NAMALWA (cell line): ENCODE measurements at regions not wholly inside any gene's neighbourhood (a gene's known extent, or its start where the extent isn't known, plus 50 kb on each side); places are given as distances from the start of the nearest gene placed in this dataset.
"Not testable (repeated sequence)": the region's sequence is repeated elsewhere in the genome, so short reads cannot be mapped to it uniquely, and the experiment has no call there.

Experiments used
- DNase-seq: peaks from one replicate; pipeline ENCODE4 v3.0.0-alpha.2; 2015; ENCODE audit warnings: low spot score

DNA sequence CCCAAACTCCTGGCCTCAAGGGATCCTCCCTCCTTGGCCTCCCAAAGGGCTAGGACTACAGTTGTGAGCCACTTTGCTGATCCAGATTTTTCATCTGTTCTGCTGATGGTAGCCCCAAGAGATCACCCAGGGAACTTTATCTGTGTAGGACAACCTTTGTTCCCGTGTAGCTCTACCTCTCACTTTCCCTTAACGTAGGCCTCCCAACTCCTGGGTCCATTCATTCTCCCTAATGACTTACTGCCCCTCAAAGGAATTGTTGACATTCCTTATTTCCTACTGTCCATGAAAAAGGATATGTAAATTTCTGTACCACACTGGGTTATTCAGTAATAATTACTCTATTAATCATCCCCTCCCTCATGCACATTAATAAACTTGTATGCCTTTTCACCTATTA lies 51.0 kb upstream of the PHF24 start:
- DNase-seq: no peak

DNA sequence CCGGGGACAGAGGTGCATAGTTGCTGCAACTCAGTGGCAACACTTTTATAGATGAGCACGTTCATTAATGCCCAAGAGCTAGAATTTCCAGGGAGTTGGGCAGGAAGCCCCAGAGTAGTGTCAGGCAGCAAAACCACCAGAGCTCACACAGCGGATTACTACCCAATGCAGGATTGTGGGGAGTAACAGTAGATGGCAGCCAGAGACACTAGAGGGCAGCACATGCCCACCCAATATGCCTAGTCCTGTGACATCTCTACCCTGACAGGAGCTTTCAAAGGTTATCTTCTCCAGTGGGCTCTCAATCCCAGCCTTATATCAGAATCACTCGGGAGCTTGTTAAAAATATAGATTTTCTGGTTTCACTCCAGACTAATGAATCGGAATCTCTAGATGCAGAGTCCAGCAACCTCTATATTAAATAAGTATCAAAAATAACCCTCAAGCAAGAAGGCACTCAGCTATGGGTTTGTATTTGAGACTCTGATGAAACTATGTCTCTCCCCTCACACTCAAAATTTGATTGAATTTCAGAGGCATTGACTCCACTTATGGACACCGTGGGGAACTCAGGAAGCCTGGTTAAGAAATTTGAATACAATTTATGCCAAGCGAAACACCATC lies 58.4 kb upstream of the PHF24 start:
- peak; percentile 84 for DNase-seq

DNA sequence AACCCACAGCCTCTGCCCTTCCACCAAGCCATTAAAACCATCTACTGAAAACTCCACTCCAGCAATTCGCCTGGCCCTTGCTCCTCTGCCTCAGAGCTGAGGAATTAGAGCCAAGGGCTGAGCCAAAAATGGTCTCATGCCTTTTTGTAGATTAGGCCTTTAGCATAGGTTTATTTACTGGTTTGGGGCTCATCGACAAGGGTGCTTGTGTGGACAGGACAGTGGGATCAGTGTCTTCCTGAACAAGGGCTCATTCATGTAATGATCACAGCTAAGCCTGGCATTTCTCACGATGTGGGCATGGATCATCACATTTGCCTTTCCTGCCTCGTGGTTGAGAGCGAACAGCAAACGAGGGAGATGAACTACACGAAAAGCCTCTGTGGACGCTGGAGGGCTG lies 59.2 kb upstream of the PHF24 start:
- no peak for DNase-seq

DNA sequence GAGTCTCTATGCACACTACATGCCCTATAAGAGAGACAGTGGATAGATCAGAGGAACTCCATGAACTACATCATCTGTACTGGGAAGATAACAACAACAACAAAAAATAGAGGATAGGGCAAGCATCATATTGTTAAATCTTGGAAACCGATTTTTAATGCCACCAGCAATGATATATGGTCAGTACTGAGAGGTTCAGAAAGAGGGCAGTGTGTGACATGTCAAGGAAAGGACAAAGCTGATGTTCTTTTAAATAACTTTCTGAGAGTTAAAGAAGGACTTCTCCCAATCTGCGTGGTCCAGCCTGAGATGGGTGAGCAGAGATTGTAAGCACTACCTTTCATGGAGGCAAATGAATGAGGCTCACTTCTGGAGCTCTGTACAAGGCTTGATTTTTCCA lies 62.0 kb upstream of the PHF24 start:
- DNase-seq: peak; percentile 8

DNA sequence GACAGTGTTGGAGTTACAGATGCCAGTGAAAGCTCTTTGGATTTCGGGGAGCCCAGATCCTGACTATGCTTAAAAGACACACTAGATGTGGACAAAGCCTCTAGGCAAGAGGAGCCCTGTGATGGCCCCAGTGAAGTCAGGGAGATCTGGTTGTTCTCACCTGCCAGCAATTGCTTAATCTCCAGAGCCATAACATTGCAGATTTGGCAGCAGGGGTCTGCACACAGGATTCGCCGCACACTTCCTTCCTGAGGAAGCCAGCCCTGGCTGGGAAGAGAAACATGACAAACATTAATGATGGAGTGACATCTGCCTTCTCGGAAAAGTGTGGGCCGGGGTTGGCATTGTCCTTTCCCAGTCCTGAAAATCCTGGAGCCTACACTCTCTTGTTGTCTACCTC lies 65.2 kb upstream of the PHF24 start:
- no peak for DNase-seq

DNA sequence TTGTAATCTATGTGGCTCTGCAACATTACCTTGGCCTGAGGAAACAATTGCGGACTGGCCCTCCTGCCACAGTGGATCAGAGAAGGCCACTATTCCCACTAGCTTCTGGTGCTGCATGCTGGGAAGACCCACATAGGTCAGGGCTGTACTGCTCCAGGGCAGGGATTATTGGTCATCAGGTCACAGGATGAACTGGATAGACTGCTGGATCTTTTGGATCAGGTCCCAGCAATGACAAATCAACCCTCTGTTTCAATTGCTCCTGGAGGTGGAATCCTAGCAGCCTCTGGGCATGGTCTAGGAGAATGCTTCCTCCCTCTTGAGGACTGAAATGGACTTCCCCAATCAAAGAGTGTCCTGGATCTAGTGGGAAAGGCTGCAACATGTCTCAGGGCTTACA lies 66.7 kb upstream of the PHF24 start:
- no peak for DNase-seq

DNA sequence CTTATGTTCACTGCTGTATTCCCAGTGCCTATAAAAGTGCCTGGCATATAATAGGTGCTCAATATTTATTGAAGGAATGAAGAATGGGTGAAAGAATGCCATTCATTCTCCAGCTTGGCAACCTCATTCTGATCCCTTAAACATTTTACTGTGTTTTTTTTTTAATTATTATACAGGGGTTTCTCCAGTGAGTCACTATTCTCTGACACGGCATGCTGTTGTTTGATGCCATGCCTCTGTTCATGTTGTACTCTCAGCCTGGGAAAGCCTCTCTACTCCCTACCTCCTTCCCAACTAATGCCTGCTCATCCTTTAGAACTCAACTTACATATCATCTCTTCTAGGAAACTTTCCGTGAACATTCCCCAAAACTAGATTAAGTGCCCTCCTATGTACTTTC lies 70.2 kb upstream of the PHF24 start:
- no peak for DNase-seq

DNA sequence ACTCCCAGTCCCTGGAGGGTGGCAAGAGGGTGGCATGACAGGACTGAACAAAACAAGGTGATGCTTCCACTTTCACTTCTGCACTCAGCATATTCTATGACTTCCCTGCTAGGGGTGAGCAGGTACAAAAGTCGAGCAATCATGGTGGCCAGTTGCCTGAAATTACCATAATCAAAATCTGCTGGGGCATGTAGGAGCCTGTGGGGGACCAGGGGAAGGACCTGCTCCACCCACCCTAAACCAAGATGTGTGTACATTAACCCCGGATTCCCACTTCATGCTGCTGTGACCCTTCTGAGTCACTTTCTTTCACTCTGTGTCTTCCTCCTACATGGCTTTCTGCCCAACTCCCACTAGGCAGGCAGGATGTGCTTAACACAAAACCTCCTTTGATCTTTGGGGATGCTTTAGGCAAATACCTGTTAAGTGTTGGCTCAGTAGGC lies 73.3 kb upstream of the PHF24 start:
- no peak for DNase-seq

DNA sequence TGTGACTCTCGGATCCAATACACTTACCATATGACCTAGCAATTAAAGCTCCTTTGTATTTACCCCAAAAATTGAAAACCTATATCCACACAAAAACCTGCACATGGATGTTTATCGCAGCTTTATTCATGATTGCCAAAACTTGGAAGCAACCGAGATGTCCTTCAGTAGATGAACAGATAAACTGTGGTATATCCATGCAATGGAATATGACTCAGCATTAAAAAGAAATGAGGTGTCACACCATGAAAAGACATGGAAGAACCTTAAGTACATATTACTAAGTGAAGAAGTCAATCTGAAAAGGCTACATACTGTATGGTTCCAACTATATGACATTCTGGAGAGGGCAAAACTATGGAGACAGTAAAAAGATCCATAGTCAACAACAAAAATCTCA lies 82.0 kb upstream of the PHF24 start:
- no peak for DNase-seq

DNA sequence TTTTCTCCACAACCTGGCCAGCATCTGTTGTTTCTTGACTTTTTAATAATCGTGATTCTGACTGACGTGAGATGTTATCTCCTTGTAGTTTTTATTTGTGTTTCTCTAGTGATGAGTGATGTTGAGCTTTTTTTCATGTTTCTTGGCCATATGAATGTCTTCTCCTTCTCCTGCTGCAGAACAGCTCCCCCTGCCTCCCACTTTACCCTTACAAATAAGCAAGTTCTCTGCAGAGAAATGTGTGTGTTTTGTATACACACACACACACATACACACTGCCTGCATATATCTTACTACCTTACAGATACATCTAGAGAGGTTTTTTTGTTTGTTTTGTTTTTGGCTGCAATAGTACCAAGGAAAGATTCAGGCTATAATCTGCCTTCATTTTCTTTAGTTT lies 88.7 kb upstream of the PHF24 start:
- DNase-seq: peak; percentile 20

DNA sequence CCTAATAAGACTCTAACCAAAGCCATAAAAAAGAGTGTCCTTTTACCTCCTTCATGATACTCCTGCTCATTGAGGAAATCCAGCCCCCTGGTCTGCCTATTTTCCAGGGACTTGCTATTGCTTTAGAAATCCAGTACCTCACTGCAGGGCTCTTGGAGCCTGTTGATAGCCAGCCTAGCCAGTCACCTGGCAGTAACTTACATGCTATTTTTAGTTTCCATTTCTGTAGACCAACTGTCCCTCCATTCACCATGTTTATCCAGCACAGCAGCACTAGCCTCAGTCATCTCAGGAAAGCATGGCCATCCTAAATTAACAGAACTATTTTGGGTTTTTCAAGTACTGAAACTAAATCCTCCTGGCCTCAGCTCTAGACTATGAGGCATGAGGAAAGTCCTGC lies 91.5 kb upstream of the PHF24 start:
- DNase-seq: no peak

DNA sequence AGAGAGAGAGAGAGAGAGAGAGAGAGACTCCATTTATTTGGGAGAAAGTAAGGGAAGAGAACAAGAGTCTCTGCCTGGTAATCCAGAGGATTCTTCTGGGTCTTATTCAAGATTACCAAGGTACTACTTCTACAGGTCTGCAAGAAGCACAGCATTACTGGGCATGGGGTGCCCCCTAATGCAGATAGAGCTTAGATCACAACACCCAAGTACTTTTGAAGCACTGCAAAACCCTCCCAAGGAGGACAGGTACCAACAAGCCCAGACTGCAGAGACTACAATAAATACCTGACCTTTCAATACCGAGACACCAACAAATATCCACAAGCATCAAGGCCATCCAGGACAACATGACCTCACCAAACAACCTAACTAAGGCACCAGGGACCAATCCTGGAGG lies 94.7 kb upstream of the PHF24 start:
- no peak for DNase-seq

DNA sequence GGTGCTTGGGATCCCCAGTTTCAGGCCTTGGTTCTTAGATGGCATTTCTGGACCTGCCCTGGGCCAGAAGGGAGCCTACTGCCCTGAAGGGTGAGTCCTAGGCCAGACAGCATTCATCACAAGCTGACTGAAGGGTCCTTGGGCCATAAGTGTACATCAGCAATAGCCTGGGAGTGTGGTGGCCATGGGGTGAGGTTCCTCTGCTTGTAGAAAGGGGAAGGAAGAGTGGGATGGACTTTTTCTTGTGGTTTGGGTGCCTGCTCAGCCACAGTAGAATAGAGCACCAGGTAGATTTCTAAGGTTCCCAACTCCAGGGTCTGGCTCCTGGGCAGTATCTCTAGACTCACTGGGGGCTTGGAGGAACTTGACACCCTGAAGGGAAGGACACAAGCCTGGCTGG lies 95.2 kb upstream of the PHF24 start:
- DNase-seq: no peak

DNA sequence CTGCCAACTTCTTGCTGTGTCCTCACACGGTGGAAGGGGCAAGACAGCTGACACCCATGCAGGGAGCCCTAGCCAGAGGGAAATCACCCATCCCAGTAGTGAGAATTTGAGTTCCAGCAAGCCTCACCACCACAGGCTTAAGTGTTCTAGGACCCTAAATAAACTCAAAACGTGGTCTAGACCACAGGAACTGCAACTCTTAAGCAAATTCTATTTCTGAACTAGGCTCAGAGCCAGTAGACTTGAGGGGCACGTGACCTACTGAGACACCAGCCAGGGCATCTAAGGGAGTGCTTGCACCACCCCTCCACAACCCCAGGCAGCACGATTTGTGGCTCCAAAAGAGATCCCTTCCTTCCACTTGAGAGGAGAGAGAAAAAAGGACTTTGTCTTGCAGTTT lies 96.0 kb upstream of the PHF24 start:
- no peak for DNase-seq

DNA sequence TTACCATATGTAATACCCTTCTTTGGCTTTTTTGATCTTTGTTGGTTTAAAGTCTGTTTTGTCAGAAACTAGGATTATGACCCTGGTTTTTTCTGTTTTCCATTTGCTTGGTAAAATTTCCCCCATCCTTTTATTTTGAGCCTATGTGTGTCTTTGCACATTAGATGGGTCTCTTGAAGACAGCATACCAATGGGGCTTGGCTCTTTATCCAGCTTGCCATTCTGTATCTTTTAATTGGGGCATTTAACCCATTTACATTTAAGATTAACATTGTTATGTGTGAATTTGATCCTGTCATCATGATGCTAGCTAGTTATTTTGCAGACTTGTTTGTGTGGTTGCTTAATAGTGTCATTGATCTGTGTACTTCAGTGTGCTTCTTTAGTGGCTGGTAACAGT lies 103.1 kb upstream of the PHF24 start:
- DNase-seq: not testable (repeated sequence)

DNA sequence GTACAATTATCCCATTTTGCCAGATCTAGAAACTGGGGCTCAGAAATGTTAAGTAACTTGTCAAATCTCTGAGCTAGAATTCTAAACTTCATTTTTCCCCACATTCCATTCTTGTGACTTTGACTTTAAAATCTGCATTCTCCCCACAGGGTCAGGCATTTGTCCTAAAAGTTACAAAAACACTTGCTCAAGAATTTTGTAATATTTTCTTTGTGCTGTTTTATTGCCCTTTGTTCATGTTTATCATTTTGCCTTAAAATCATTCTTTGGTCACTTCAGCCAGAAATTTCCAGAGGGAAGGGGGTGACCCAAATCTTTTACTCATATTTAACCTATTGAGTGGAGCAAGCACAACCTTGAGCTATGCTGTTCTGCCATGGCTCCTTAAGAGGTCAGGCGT lies 120.1 kb upstream of the CCL21 start:
- DNase-seq: no peak

DNA sequence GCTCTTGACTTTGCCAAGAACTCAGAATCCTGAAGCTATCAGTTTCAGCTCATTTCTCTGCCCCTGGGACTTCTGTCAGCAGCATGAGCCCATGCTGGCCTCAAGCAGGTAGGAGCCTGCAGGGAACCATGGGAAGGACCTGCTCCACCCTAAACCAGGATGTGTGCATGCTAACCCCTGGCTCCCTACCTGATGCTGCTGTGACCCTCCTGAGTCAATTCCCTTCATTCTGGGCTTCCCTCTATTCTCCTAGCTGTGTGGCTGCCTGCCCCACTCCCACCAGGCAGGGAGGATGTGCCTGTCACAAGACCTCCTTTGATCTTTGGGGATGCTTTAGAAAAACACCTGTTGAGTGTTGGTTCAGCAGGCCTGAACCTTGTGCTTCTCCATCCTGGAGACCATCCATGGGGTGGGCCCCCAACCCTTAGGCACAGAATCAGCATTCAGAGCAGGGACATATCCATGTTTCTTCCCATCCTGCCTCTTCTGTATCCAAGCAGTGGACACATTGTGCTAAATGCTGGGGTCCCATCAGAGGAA lies 117.1 kb upstream of the CCL21 start:
- no peak for DNase-seq

DNA sequence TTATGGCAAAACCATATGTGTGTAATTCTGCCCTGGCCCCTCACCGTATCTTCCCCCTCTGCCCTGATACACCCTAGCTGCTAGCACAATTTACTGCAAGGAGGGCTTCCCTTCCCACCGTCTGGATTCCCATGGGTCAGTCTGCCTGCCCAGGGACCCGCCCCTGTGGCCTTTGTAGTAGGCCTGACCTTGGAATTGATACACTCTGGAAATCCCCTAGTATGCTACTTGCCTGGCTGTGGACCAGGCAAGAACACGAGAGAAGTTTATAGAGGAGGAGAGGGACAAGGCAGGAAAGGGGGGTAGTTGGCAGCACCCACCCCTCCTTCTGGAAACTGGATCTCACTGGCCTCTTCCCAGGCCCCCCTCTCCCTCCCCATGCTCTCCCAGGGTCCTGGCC lies 115.8 kb upstream of the CCL21 start:
- no peak for DNase-seq

DNA sequence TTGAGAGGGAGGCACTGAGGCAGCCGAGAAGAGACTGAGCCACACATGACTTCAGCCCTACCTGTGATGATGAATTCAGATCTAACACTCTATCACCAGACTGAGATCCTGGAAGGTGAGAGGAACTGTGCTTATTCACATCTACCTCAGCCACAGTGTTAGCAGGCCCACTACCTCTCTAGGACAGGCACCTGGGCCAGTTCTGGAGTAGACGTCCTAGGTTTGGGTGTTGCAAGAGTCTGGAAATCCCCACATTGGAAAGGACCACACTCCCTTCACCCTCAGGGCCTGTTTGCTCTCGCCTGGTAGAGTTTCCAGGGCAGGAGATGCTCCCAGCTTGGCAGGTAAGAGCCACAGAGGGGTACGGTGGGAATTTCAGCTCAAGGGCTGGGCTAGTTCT lies 113.8 kb upstream of the CCL21 start:
- DNase-seq: no peak

DNA sequence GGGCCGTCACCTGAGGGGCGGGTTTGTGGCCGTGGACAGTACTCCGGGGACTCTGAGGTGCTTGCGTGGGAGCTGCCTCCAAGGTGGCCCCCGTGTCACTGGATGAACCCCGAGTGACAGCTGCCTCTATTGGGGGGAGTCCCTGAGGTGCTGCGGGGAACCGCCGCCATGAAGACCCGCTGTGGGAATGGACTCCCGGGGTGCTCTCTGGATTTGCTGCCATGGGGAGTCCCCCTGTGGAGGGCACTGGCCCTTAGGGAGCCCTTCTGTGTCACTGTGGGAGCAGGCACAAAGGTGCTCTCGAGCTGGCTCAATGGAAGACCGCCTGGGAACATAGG lies 100.2 kb upstream of the CCL21 start:
- DNase-seq: no peak

DNA sequence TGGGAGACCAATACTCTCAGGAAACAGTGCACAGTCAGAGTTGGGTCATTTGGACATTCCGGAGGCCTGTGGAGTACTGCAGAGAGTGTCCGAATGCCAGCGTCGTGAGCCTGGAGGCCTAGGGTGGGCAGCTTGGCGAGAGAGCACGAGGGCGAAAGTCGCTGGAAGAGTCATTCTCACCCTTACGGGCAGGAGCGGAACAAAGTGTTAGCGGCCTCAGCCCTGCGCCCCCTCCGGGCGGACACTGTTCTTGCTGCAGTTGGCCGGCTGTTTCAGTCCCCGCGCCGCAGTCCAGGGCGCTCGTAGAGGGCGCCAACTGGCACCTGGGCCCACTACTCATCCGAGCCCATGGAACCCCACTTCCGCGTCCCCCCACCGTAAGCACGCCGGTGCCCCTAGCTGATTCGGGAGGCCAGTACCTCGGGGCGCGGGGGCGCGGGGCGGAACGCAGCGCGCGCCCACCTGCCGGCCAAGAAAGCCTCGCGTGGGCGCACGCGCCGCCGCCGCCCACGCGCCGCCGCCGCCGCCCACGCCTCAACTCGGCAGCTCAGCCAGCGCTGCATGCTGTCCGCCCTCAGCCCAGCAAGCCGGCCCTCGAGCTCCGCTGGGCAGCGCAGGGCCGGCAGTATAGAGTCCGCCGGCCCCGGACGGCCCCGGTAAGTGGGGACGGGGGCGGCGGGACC lies 99.7 kb upstream of the CCL21 start:
- no peak for DNase-seq

DNA sequence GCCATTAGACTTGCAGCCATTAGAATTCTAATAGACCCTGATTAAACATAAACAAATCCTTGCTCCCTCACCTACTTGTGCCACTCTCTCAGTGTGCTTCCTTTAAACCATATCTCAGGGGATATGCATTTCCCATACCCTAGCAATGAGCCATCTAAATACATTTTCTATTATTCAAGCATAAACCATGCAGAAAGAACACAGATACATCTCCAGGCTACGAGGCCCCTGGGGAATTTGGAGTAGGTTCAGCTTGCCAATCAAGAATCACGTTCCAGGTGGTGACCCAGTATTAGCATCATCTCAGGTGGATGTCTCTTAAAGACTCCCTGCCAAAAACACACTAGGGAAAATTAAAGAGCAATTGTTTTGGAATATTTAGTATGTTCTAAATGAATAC lies 93.0 kb upstream of the CCL21 start:
- no peak for DNase-seq

DNA sequence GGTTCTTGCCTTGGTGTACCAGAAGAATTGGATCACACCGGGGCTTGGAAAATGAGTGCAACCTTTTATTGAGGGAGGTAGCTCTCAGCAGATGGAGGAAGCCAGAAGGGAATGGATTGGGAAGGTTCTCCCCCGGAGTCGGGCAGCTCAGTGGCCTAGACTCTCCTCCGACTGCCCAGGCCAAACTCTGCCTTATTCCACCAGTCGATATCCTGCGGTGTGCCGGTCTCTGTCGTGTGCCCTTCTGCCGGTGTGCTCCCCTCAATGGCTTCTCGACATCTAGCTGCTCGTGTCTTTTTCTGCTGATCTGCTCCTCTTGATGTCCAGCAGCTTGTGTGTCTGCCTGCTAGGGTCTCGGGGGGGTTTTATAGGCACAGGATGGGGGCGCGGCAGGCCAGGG lies 87.4 kb upstream of the CCL21 start:
- no peak for DNase-seq

DNA sequence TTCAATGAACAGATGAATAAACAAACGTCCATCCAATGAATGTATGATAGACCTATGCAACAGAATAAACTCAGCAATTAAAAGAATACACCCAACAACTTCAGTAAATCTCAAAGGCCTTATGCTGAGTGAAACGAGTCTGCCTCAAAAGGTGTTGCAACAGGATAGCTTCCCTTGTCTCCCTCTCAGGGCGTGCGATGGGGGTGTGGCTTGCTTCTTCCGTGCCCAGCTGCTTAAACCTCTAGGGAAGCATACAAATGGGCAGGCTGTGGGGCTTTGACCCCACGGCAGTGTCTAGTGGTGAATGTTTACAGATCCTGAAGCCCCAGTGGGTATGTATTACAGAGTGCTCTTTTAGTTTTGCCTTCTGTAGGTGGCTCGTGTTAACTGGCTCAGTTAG lies 87.0 kb upstream of the CCL21 start:
- no peak for DNase-seq
